ENCODE measurements at regions not wholly inside any gene's neighbourhood (a gene's known extent, or its start where the extent isn't known, plus 50 kb on each side); places are given as distances from the start of the nearest gene placed in this dataset.

DNA sequence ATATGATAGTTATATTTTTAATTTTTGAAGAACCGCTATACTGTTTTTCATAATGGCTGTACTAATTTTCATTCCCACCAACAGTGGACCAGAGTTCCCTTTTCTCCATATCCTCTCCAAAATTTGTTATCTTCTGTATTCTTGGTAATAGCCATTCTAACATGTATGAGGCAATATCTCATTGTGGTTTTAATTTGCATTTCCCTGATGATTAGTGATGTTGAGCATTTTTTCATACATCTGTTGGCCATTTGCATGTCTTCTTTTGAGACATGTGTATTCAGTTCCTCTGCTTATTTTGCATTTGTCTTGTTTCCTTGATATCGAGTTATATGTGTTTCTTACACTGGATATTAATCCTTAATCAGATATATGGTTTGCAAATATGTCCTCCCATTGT is 770.8 kb upstream of the MBL2 start:
- DNase-seq (no peak), ATAC-seq (no peak)
- Histone ChIP-seq H3K4me1 (no peaks in the 10 kb centered on the region), H3K27me3 (no peaks in the 10 kb centered on the region), H3K4me3 (no peak overlapping the region), H3K36me3 (replicated peaks in 1 of 2; ENCODE audit: insufficient read depth in 1 of 2, low read depth in 2 of 2) (no peaks in the 10 kb centered on the region), H3K9me3 (no peaks in the 10 kb centered on the region), H3K27ac (no peak overlapping the region)
- TF ChIP-seq, protein P1, sequence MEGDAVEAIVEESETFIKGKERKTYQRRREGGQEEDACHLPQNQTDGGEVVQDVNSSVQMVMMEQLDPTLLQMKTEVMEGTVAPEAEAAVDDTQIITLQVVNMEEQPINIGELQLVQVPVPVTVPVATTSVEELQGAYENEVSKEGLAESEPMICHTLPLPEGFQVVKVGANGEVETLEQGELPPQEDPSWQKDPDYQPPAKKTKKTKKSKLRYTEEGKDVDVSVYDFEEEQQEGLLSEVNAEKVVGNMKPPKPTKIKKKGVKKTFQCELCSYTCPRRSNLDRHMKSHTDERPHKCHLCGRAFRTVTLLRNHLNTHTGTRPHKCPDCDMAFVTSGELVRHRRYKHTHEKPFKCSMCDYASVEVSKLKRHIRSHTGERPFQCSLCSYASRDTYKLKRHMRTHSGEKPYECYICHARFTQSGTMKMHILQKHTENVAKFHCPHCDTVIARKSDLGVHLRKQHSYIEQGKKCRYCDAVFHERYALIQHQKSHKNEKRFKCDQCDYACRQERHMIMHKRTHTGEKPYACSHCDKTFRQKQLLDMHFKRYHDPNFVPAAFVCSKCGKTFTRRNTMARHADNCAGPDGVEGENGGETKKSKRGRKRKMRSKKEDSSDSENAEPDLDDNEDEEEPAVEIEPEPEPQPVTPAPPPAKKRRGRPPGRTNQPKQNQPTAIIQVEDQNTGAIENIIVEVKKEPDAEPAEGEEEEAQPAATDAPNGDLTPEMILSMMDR (IDR thresholded peaks at IDR 0.05) = no peak
- no peak for TF ChIP-seq POLR2A (IDR thresholded peaks at IDR 0.05)
- 72 to 90% methylated on average over 2 of the region's 2 CpGs for WGBS, 2 donors
- intact Hi-C loops (cut with DNase I) = no loop called here

- intact Hi-C loops (cut with DNase I) = no loop called here
- ATAC-seq (no peak), DNase-seq (no peak)
- no peak overlapping the region for H3K4me3 ChIP-seq
- no peak overlapping the region for H3K27ac ChIP-seq
- no peaks in the 10 kb centered on the region for H3K36me3 ChIP-seq (replicated peaks in 1 of 2; ENCODE audit: insufficient read depth in 1 of 2, low read depth in 2 of 2)
- H3K9me3 ChIP-seq = no peaks in the 10 kb centered on the region
- no peaks in the 10 kb centered on the region for H3K4me1 ChIP-seq
- TF ChIP-seq, protein P1 (IDR thresholded peaks at IDR 0.05) = no peak
- TF ChIP-seq POLR2A (IDR thresholded peaks at IDR 0.05) = no peak
- no peaks in the 10 kb centered on the region for H3K27me3 ChIP-seq
Measured at GRCh38 chr10:53537508-53537907, 764.9 kb upstream of the MBL2 start.

GRCh38 chr10:53536322-53536721 is 763.7 kb upstream of the MBL2 start:
- no peaks in the 10 kb centered on the region for H3K27me3 ChIP-seq
- H3K9me3 ChIP-seq = no peaks in the 10 kb centered on the region
- ATAC-seq (no peak), DNase-seq (no peak)
- no peak overlapping the region for H3K4me3 ChIP-seq
- no peaks in the 10 kb centered on the region for H3K4me1 ChIP-seq
- 42 to 73% methylated on average over 5 of the region's 5 CpGs for WGBS, 2 donors
- no peak for TF ChIP-seq POLR2A (IDR thresholded peaks at IDR 0.05)
- H3K27ac ChIP-seq = no peak overlapping the region
- no peaks in the 10 kb centered on the region for H3K36me3 ChIP-seq (replicated peaks in 1 of 2; ENCODE audit: insufficient read depth in 1 of 2, low read depth in 2 of 2)
- intact Hi-C loops (cut with DNase I) = no loop called here

DNA sequence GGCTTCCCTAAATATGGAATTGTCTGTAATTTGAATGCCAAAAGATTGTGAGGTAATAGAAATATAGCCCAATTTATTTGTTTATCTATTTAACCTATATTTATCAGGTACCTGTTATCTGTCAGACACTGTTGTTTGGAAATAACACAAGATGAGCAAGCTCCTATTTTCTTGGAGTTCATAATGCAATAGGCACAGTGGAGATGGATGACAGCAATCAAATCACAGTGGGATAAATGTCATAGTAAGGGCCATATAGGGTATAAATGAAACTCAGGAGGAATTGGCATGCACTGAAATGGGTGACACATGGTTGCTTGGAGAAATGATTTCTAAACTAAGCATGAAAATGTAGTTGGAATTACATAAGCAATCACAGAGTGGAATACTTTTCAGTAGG is 761.8 kb upstream of the MBL2 start:
- ATAC-seq = no peak
- Histone ChIP-seq H3K27ac (no peak overlapping the region), H3K4me1 (no peaks in the 10 kb centered on the region), H3K4me3 (no peak overlapping the region), H3K27me3 (no peaks in the 10 kb centered on the region), H3K9me3 (no peaks in the 10 kb centered on the region), H3K36me3 (replicated peaks in 1 of 2; ENCODE audit: insufficient read depth in 1 of 2, low read depth in 2 of 2) (no peaks in the 10 kb centered on the region)
- intact Hi-C loops (cut with DNase I) = no loop called here
- TF ChIP-seq, protein P1 (IDR thresholded peaks at IDR 0.05) = no peak
- TF ChIP-seq POLR2A (IDR thresholded peaks at IDR 0.05) = no peak
- DNase-seq = no peak

DNA sequence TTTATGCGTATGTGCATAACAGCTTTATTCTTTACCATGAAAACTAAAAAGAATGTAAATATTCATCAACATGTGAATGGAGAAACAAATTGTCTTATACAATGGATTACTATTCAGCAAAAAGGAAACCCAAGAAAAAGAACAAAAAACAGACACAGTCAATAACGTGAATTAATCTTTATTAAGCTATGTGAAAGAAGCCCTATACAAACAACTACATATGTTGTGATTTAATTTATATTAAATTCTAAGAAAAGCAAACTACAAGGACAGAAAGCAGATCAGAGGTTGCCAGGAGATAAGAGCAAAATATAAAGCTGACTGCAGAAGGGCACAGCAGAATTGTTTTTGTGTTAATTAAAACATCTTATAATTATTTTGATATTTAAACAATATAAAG is 756.4 kb upstream of the MBL2 start:
- ATAC-seq = no peak
- intact Hi-C loops (cut with DNase I) = no loop called here
- H3K27ac ChIP-seq = no peak overlapping the region
- TF ChIP-seq POLR2A (IDR thresholded peaks at IDR 0.05) = no peak
- TF ChIP-seq, protein P1 (IDR thresholded peaks at IDR 0.05) = no peak
- no peaks in the 10 kb centered on the region for H3K9me3 ChIP-seq
- H3K27me3 ChIP-seq = no peaks in the 10 kb centered on the region
- DNase-seq = no peak
- no peaks in the 10 kb centered on the region for H3K4me1 ChIP-seq
- no peak overlapping the region for H3K4me3 ChIP-seq
- H3K36me3 ChIP-seq (replicated peaks in 1 of 2; ENCODE audit: insufficient read depth in 1 of 2, low read depth in 2 of 2) = no peaks in the 10 kb centered on the region
- 44 to 57% methylated on average over 2 of the region's 2 CpGs for WGBS, 2 donors
